Lower leg skin (tissue), 4 donors: ENCODE measurements at regions not wholly inside any gene's neighbourhood (a gene's known extent, or its start where the extent isn't known, plus 50 kb on each side); places are given as distances from the start of the nearest gene placed in this dataset.
"Not testable (repeated sequence)": the region's sequence is repeated elsewhere in the genome, so short reads cannot be mapped to it uniquely, and the experiment has no call there.

Source experiments
- DNase-seq, 2 donors: peaks; one replicate each; pipeline ENCODE4 v3.0.0-alpha.2; 2019; ENCODE audit warnings: low spot score in 2 of 2
- H3K4me3 ChIP-seq: fragments of 200-600 bp; sonication (generic); 2 replicates; pipeline ENCODE4 v1.5.1; 2017; ENCODE audit warnings: mild to moderate bottlenecking, low read depth; ENCODE audit not compliant: poor library complexity, severe bottlenecking
- CTCF ChIP-seq, 3 donors: fragments of 450-650 bp; IDR thresholded peaks; one replicate each; pipeline ENCODE4 v1.5.1; 2016; ENCODE audit warnings: antibody characterized with exemption in 3 of 3, mild to moderate bottlenecking in 3 of 3, moderate library complexity in 2 of 3
- POLR2A ChIP-seq, 2 donors: fragments of 450-650 bp; IDR thresholded peaks; one replicate each; pipeline ENCODE4 v1.6.1; 2016 to 2017; ENCODE audit warnings: antibody characterized with exemption in 2 of 2, mild to moderate bottlenecking in 1 of 2, moderate library complexity in 1 of 2
- WGBS, 2 donors: methylation state at CpG; one replicate each; pipeline ENCODE4 v1.1.5; 2018; 5-methylcytosine and 5-hydroxymethylcytosine counted together
- intact Hi-C: fragments of 100-400 bp; cut with DNase I; formaldehyde crosslinking; loops from one replicate; pipeline ENCODE4 v1.15.0; 2023; ENCODE audit warnings: low total_unique reads

- intact Hi-C loops, result no loop called here
- DNase-seq, result no peak
- TF ChIP-seq POLR2A (IDR thresholded peaks at IDR 0.05) (no peak), CTCF (IDR thresholded peaks at IDR 0.05) (no peak)
- WGBS, 2 donors, result 75 to 77% methylated on average over 3 of the region's 3 CpGs
- H3K4me3 ChIP-seq, result no peak overlapping the region
Measured at GRCh38 chr11:96854425-96854824, 464.6 kb downstream of the JRKL start.

GRCh38 chr11:96861722-96862121 lies 471.9 kb downstream of the JRKL start:
- H3K4me3 ChIP-seq, intact Hi-C loops, DNase-seq: not testable (repeated sequence)
- WGBS, 2 donors, result 82 to 85% methylated on average over 3 of the region's 3 CpGs

GRCh38 chr11:96863520-96863919 lies 473.7 kb downstream of the JRKL start:
- WGBS, 2 donors, result 71 to 97% methylated on average over 3 of the region's 3 CpGs
- no peak for DNase-seq
- no peak for TF ChIP-seq CTCF (IDR thresholded peaks at IDR 0.05)
- no peak for TF ChIP-seq POLR2A (IDR thresholded peaks at IDR 0.05)
- intact Hi-C loops, result no loop called here
- H3K4me3 ChIP-seq, result no peak overlapping the region

GRCh38 chr11:96865020-96865419 lies 475.2 kb downstream of the JRKL start:
- 87% methylated on average over 2 of the region's 2 CpGs for WGBS, 2 donors
- TF ChIP-seq CTCF (IDR thresholded peaks at IDR 0.05), result no peak
- no peak for TF ChIP-seq POLR2A (IDR thresholded peaks at IDR 0.05)
- intact Hi-C loops, result no loop called here
- DNase-seq, result no peak
- H3K4me3 ChIP-seq, result no peak overlapping the region

- H3K4me3 ChIP-seq, result no peak overlapping the region
- no peak for TF ChIP-seq CTCF (IDR thresholded peaks at IDR 0.05)
- TF ChIP-seq POLR2A (IDR thresholded peaks at IDR 0.05), result no peak
- DNase-seq, result no peak
- intact Hi-C loops, result no loop called here
Measured at GRCh38 chr11:96869207-96869606, 479.4 kb downstream of the JRKL start.

- no peak for DNase-seq
- TF ChIP-seq CTCF (IDR thresholded peaks at IDR 0.05) (no peak), POLR2A (IDR thresholded peaks at IDR 0.05) (no peak)
- no peak overlapping the region for H3K4me3 ChIP-seq
- intact Hi-C loops, result no loop called here
- WGBS, 2 donors, result 35 to 45% methylated on average over 4 of the region's 4 CpGs
Measured at GRCh38 chr11:96875712-96876111, 485.9 kb downstream of the JRKL start.
